RWPE2 (cell line): ENCODE measurements at regions not wholly inside any gene's neighbourhood (a gene's known extent, or its start where the extent isn't known, plus 50 kb on each side); places are given as distances from the start of the nearest gene placed in this dataset.

Experiments
- ATAC-seq: fragments of 200-7000 bp; cut with Tn5 transposase; 3 replicates; pipeline ENCODE4 v1.9.1; 2021; ENCODE audit warnings: low read depth
- DNase-seq: peaks from one replicate; pipeline ENCODE4 v3.0.0-alpha.2; 2020; ENCODE audit warnings: low spot score
- H3K27ac ChIP-seq: fragments of 450-650 bp; 2 replicates; pipeline ENCODE4 v1.5.1; 2017; ENCODE audit warnings: mild to moderate bottlenecking; ENCODE audit not compliant: poor library complexity, severe bottlenecking
- H3K27me3 ChIP-seq: fragments of 250-450 bp; sonication (Bioruptor Pico); 2 replicates; pipeline ENCODE4 v1.5.1; 2021; ENCODE audit warnings: mild to moderate bottlenecking, moderate library complexity; ENCODE audit not compliant: insufficient read depth, poor library complexity, severe bottlenecking
- H3K36me3 ChIP-seq: fragments of 250-450 bp; sonication (Bioruptor Pico); 2 replicates; pipeline ENCODE4 v1.5.1; 2020; ENCODE audit warnings: low read depth, mild to moderate bottlenecking, moderate library complexity
- H3K4me1 ChIP-seq: fragments of 250-450 bp; sonication (Bioruptor Pico); 2 replicates; pipeline ENCODE4 v1.5.1; 2021; ENCODE audit warnings: mild to moderate bottlenecking, moderate library complexity; ENCODE audit not compliant: insufficient read depth, poor library complexity, severe bottlenecking
- H3K4me3 ChIP-seq: fragments of 250-450 bp; sonication (Bioruptor Pico); 2 replicates; pipeline ENCODE4 v1.5.1; 2021; ENCODE audit warnings: mild to moderate bottlenecking, moderate library complexity; ENCODE audit not compliant: severe bottlenecking
- H3K9me3 ChIP-seq: fragments of 250-450 bp; sonication (Bioruptor Pico); 2 replicates; pipeline ENCODE4 v1.5.1; 2021; ENCODE audit warnings: mild to moderate bottlenecking, moderate library complexity; ENCODE audit not compliant: severe bottlenecking
- TF ChIP-seq, protein P1 (sequence below): fragments of 450-650 bp; IDR thresholded peaks from one replicate; pipeline ENCODE4 v1.5.1; 2017; ENCODE audit warnings: mild to moderate bottlenecking, moderate library complexity; ENCODE audit not compliant: poor library complexity, severe bottlenecking

- Histone ChIP-seq H3K27me3 (peaks cover 6% of the 10 kb centered on the region), H3K4me1 (no peaks in the 10 kb centered on the region), H3K4me3 (no peak overlapping the region), H3K36me3 (no peaks in the 10 kb centered on the region), H3K9me3 (no peaks in the 10 kb centered on the region), H3K27ac (no peak overlapping the region)
- ATAC-seq (no peak), DNase-seq (no peak)
- TF ChIP-seq, protein P1, sequence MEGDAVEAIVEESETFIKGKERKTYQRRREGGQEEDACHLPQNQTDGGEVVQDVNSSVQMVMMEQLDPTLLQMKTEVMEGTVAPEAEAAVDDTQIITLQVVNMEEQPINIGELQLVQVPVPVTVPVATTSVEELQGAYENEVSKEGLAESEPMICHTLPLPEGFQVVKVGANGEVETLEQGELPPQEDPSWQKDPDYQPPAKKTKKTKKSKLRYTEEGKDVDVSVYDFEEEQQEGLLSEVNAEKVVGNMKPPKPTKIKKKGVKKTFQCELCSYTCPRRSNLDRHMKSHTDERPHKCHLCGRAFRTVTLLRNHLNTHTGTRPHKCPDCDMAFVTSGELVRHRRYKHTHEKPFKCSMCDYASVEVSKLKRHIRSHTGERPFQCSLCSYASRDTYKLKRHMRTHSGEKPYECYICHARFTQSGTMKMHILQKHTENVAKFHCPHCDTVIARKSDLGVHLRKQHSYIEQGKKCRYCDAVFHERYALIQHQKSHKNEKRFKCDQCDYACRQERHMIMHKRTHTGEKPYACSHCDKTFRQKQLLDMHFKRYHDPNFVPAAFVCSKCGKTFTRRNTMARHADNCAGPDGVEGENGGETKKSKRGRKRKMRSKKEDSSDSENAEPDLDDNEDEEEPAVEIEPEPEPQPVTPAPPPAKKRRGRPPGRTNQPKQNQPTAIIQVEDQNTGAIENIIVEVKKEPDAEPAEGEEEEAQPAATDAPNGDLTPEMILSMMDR: no peak
These were observed 188.3 kb upstream of the MEF2C start for GRCh38 chr5:89071101-89071940.

DNA sequence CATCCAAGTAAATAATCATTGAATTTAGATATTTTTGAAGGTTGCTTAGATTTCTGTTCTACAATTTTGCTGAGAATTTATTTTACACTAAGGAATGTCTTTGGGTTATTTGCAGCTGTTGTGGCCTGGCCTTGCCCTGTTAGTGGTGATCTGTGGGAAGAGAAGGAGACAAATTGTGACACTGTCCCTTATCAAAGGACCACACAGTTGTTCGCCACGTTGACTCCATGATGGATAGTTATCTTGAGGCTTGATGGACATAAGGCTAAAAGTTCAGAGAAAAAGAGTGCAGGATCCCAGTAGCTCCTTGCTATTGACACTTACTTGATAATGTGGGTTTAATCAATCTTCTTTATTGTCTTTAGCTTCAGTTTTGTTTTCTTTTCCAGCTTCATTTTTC is 186.6 kb upstream of the MEF2C start:
- no peaks in the 10 kb centered on the region for H3K36me3 ChIP-seq
- no peaks in the 10 kb centered on the region for H3K9me3 ChIP-seq
- ATAC-seq (no peak), DNase-seq (no peak)
- no peak overlapping the region for H3K27ac ChIP-seq
- TF ChIP-seq, protein P1: no peak
- H3K4me1 ChIP-seq: no peaks in the 10 kb centered on the region
- H3K27me3 ChIP-seq: peaks cover 6% of the 10 kb centered on the region
- H3K4me3 ChIP-seq: no peak overlapping the region

GRCh38 chr5:89067362-89067761 is 184.4 kb upstream of the MEF2C start:
- H3K4me1 ChIP-seq: no peaks in the 10 kb centered on the region
- no peaks in the 10 kb centered on the region for H3K9me3 ChIP-seq
- ATAC-seq (no peak), DNase-seq (no peak)
- H3K27ac ChIP-seq: no peak overlapping the region
- no peaks in the 10 kb centered on the region for H3K36me3 ChIP-seq
- no peak overlapping the region for H3K4me3 ChIP-seq
- TF ChIP-seq, protein P1: no peak
- H3K27me3 ChIP-seq: peaks cover 6% of the 10 kb centered on the region

GRCh38 chr5:89065919-89066318 is 182.9 kb upstream of the MEF2C start:
- TF ChIP-seq, protein P1: no peak
- Histone ChIP-seq H3K9me3 (no peaks in the 10 kb centered on the region), H3K27ac (no peak overlapping the region), H3K27me3 (no peaks in the 10 kb centered on the region), H3K4me1 (no peaks in the 10 kb centered on the region), H3K36me3 (no peaks in the 10 kb centered on the region), H3K4me3 (no peak overlapping the region)
- DNase-seq: no peak
- no peak for ATAC-seq

- H3K27me3 ChIP-seq: no peaks in the 10 kb centered on the region
- H3K27ac ChIP-seq: no peak overlapping the region
- TF ChIP-seq, protein P1: no peak
- no peaks in the 10 kb centered on the region for H3K9me3 ChIP-seq
- no peak overlapping the region for H3K4me3 ChIP-seq
- no peaks in the 10 kb centered on the region for H3K4me1 ChIP-seq
- H3K36me3 ChIP-seq: no peaks in the 10 kb centered on the region
- ATAC-seq (no peak), DNase-seq (no peak)
These were observed 181.8 kb upstream of the MEF2C start for GRCh38 chr5:89064736-89065135.
